Gastroesophageal sphincter (tissue), 4 donors: ENCODE measurements at regions not wholly inside any gene's neighbourhood (a gene's known extent, or its start where the extent isn't known, plus 50 kb on each side); places are given as distances from the start of the nearest gene placed in this dataset.

Source experiments
- ATAC-seq: fragments of 150-250 bp; one replicate; pipeline ENCODE4 v1.9.1; 2016; ENCODE audit warnings: mild to moderate bottlenecking, moderate library complexity
- H3K27ac ChIP-seq, 4 donors: fragments of 200-600 bp; sonication (generic) in 3 of 4; 1 replicate in 3 of 4; 2 replicates in 1 of 4; pipeline ENCODE4 v1.5.1; 2016 to 2019
- H3K27me3 ChIP-seq: fragments of 200-600 bp; sonication (generic); one replicate; pipeline ENCODE4 v1.5.1; 2019
- H3K36me3 ChIP-seq, 2 donors: fragments of 200-600 bp; sonication (generic); one replicate each; pipeline ENCODE4 v1.5.1; 2019; ENCODE audit warnings: control low read depth in 1 of 2
- H3K4me1 ChIP-seq, 3 donors: fragments of 200-600 bp; sonication (generic); 1 replicate in 2 of 3; 2 replicates in 1 of 3; pipeline ENCODE4 v1.5.1; 2016 to 2019; ENCODE audit warnings: control low read depth in 2 of 3
- H3K4me3 ChIP-seq, 2 donors: fragments of 200-600 bp; sonication (generic); one replicate each; pipeline ENCODE4 v1.5.1; 2019; ENCODE audit warnings: mild to moderate bottlenecking in 1 of 2, moderate library complexity in 1 of 2
- H3K9me3 ChIP-seq, 3 donors: fragments of 200-600 bp; sonication (generic); one replicate each; pipeline ENCODE4 v1.5.1; 2017 to 2019; ENCODE audit warnings: control low read depth in 2 of 3
- CTCF ChIP-seq, 4 experiments: fragments of 200-600 bp in 2 of 4; fragments of 450-650 bp in 2 of 4; sonication (generic) in 1 of 4; IDR thresholded peaks; one replicate each; pipeline ENCODE4 v1.5.1; 2017 to 2019; ENCODE audit warnings: antibody characterized with exemption in 4 of 4, mild to moderate bottlenecking in 2 of 4, moderate library complexity in 2 of 4
- EP300 ChIP-seq: sonication (generic); formaldehyde crosslinking; IDR thresholded peaks from one replicate; pipeline ENCODE4 v1.6.1; 2017; ENCODE audit warnings: antibody characterized with exemption, mild to moderate bottlenecking
- POLR2A ChIP-seq, 2 donors: fragments of 450-650 bp; IDR thresholded peaks; one replicate each; pipeline ENCODE4 v1.6.1; 2017; ENCODE audit warnings: antibody characterized with exemption in 2 of 2, mild to moderate bottlenecking in 2 of 2, moderate library complexity in 1 of 2
- POLR2AphosphoS5 ChIP-seq: sonication (generic); formaldehyde crosslinking; IDR thresholded peaks from one replicate; pipeline ENCODE4 v1.6.1; 2017; ENCODE audit warnings: antibody characterized with exemption
- WGBS, 2 donors: methylation state at CpG; one replicate each; pipeline ENCODE4 v1.1.5; 2018; ENCODE audit warnings: low coverage in 1 of 2; 5-methylcytosine and 5-hydroxymethylcytosine counted together

- WGBS, 2 donors = 64 to 88% methylated on average over 3 to 9 of the region's 24 CpGs
- no peak overlapping the region for H3K4me3 ChIP-seq
- H3K36me3 ChIP-seq = no peaks in the 10 kb centered on the region
- TF ChIP-seq CTCF (IDR thresholded peaks at IDR 0.05) = no peak
- H3K27ac ChIP-seq = peak overlapping the region in 1 of 4 donors; percentile 27
- no peaks in the 10 kb centered on the region for H3K9me3 ChIP-seq
- peaks cover 8% of the 10 kb centered on the region for H3K27me3 ChIP-seq
- no peak for ATAC-seq
- no peaks in the 10 kb centered on the region for H3K4me1 ChIP-seq
Measured at GRCh38 chr18:78123144-78123909, 856.3 kb upstream of the SALL3 start.

GRCh38 chr18:78123926-78124797 lies 855.5 kb upstream of the SALL3 start:
- Histone ChIP-seq H3K4me1 (no peaks in the 10 kb centered on the region), H3K4me3 (no peak overlapping the region), H3K9me3 (no peaks in the 10 kb centered on the region), H3K27me3 (peaks cover 16% of the 10 kb centered on the region), H3K36me3 (no peaks in the 10 kb centered on the region), H3K27ac (no peak overlapping the region)
- ATAC-seq = no peak
- TF ChIP-seq POLR2AphosphoS5 (no peak), POLR2A (IDR thresholded peaks at IDR 0.05) (no peak), CTCF (IDR thresholded peaks at IDR 0.05) (no peak), EP300 (no peak)
- WGBS, 2 donors = 77 to 80% methylated on average over 6 to 16 of the region's 34 CpGs

GRCh38 chr18:78125206-78125896 lies 854.3 kb upstream of the SALL3 start:
- WGBS, 2 donors = 91 to 100% methylated on average over 2 to 6 of the region's 7 CpGs
- no peak overlapping the region for H3K27ac ChIP-seq
- H3K36me3 ChIP-seq = no peaks in the 10 kb centered on the region
- no peak for TF ChIP-seq CTCF (IDR thresholded peaks at IDR 0.05)
- no peak for TF ChIP-seq EP300
- no peak for TF ChIP-seq POLR2AphosphoS5
- no peak for TF ChIP-seq POLR2A (IDR thresholded peaks at IDR 0.05)
- ATAC-seq = no peak
- no peak overlapping the region for H3K4me3 ChIP-seq
- no peaks in the 10 kb centered on the region for H3K9me3 ChIP-seq
- H3K4me1 ChIP-seq = no peaks in the 10 kb centered on the region
- H3K27me3 ChIP-seq = peaks cover 23% of the 10 kb centered on the region

- no peak overlapping the region for H3K27ac ChIP-seq
- H3K27me3 ChIP-seq = peaks cover 28% of the 10 kb centered on the region
- H3K9me3 ChIP-seq = no peaks in the 10 kb centered on the region
- TF ChIP-seq POLR2AphosphoS5 (no peak), POLR2A (IDR thresholded peaks at IDR 0.05) (no peak), CTCF (IDR thresholded peaks at IDR 0.05) (no peak), EP300 (no peak)
- H3K36me3 ChIP-seq = no peaks in the 10 kb centered on the region
- H3K4me1 ChIP-seq = no peaks in the 10 kb centered on the region
- no peak overlapping the region for H3K4me3 ChIP-seq
- no peak for ATAC-seq
- 77 to 98% methylated on average over 3 to 11 of the region's 13 CpGs for WGBS, 2 donors
Measured at GRCh38 chr18:78126106-78126505, 853.5 kb upstream of the SALL3 start.
